ENCODE measurements at regions not wholly inside any gene's neighbourhood (a gene's known extent, or its start where the extent isn't known, plus 50 kb on each side); places are given as distances from the start of the nearest gene placed in this dataset.

- TF ChIP-seq, protein P1, sequence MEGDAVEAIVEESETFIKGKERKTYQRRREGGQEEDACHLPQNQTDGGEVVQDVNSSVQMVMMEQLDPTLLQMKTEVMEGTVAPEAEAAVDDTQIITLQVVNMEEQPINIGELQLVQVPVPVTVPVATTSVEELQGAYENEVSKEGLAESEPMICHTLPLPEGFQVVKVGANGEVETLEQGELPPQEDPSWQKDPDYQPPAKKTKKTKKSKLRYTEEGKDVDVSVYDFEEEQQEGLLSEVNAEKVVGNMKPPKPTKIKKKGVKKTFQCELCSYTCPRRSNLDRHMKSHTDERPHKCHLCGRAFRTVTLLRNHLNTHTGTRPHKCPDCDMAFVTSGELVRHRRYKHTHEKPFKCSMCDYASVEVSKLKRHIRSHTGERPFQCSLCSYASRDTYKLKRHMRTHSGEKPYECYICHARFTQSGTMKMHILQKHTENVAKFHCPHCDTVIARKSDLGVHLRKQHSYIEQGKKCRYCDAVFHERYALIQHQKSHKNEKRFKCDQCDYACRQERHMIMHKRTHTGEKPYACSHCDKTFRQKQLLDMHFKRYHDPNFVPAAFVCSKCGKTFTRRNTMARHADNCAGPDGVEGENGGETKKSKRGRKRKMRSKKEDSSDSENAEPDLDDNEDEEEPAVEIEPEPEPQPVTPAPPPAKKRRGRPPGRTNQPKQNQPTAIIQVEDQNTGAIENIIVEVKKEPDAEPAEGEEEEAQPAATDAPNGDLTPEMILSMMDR (conservative IDR thresholded peaks at IDR 0.05; ENCODE audit: low read depth, low read length) = no peak
- Histone ChIP-seq H4K20me1 (ENCODE audit: insufficient read depth) (no peaks in the 10 kb centered on the region), H3K36me3 (ENCODE audit: insufficient read depth) (no peaks in the 10 kb centered on the region), H3K27ac (no peak overlapping the region), H2AFZ (ENCODE audit: low read depth) (no peak overlapping the region), H3K4me2 (no peak overlapping the region), H3K27me3 (ENCODE audit: insufficient read depth, low read depth) (no peaks in the 10 kb centered on the region), H3K79me2 (ENCODE audit: insufficient read depth, low read depth) (no peaks in the 10 kb centered on the region), H3K9ac (no peak overlapping the region), H3K4me1 (ENCODE audit: low read depth, poor library complexity, severe bottlenecking) (no peaks in the 10 kb centered on the region), H3K4me3 (IDR thresholded peaks at IDR 0.05; ENCODE audit: insufficient read depth, low read depth, low read length) (no peak overlapping the region)
Measured at GRCh38 chr14:71438684-71439083, 493.5 kb upstream of the RGS6 start.

DNA sequence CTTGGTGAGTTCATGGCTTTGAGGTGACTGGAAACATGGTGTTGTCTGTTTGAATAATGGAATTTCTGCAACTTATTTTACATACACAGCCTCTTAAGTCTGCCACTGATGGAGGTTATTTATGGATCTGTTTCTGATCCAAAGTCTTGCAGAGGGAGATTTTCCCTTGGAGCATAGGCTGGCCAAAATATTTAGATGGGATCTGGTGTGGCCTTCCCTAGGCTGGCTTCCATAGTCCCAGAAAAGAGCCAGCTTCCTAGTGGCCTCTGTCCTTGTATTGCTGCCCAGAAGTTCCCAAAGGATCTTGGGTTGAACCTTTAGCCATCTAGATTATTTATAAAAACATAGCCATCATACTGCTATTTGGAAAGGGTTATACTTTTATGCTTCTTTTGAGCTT lies 491.1 kb upstream of the RGS6 start:
- Histone ChIP-seq H4K20me1 (ENCODE audit: insufficient read depth) (no peaks in the 10 kb centered on the region), H3K27me3 (ENCODE audit: insufficient read depth, low read depth) (no peaks in the 10 kb centered on the region), H3K9ac (no peak overlapping the region), H3K79me2 (ENCODE audit: insufficient read depth, low read depth) (no peaks in the 10 kb centered on the region), H3K27ac (no peak overlapping the region), H3K4me2 (no peak overlapping the region), H2AFZ (ENCODE audit: low read depth) (no peak overlapping the region), H3K4me3 (IDR thresholded peaks at IDR 0.05; ENCODE audit: insufficient read depth, low read depth, low read length) (no peak overlapping the region), H3K4me1 (ENCODE audit: low read depth, poor library complexity, severe bottlenecking) (no peaks in the 10 kb centered on the region), H3K36me3 (ENCODE audit: insufficient read depth) (no peaks in the 10 kb centered on the region)
- TF ChIP-seq, protein P1 (conservative IDR thresholded peaks at IDR 0.05; ENCODE audit: low read depth, low read length) = no peak

GRCh38 chr14:71444030-71444822 lies 488.0 kb upstream of the RGS6 start:
- no peak overlapping the region for H3K27ac ChIP-seq
- no peaks in the 10 kb centered on the region for H3K36me3 ChIP-seq (ENCODE audit: insufficient read depth)
- H3K27me3 ChIP-seq (ENCODE audit: insufficient read depth, low read depth) = no peaks in the 10 kb centered on the region
- H3K79me2 ChIP-seq (ENCODE audit: insufficient read depth, low read depth) = no peaks in the 10 kb centered on the region
- no peak overlapping the region for H3K9ac ChIP-seq
- TF ChIP-seq, protein P1 (conservative IDR thresholded peaks at IDR 0.05; ENCODE audit: low read depth, low read length) = no peak
- H2AFZ ChIP-seq (ENCODE audit: low read depth) = no peak overlapping the region
- no peaks in the 10 kb centered on the region for H3K4me1 ChIP-seq (ENCODE audit: low read depth, poor library complexity, severe bottlenecking)
- H4K20me1 ChIP-seq (ENCODE audit: insufficient read depth) = no peaks in the 10 kb centered on the region
- no peak overlapping the region for H3K4me2 ChIP-seq
- H3K4me3 ChIP-seq (IDR thresholded peaks at IDR 0.05; ENCODE audit: insufficient read depth, low read depth, low read length) = no peak overlapping the region

DNA sequence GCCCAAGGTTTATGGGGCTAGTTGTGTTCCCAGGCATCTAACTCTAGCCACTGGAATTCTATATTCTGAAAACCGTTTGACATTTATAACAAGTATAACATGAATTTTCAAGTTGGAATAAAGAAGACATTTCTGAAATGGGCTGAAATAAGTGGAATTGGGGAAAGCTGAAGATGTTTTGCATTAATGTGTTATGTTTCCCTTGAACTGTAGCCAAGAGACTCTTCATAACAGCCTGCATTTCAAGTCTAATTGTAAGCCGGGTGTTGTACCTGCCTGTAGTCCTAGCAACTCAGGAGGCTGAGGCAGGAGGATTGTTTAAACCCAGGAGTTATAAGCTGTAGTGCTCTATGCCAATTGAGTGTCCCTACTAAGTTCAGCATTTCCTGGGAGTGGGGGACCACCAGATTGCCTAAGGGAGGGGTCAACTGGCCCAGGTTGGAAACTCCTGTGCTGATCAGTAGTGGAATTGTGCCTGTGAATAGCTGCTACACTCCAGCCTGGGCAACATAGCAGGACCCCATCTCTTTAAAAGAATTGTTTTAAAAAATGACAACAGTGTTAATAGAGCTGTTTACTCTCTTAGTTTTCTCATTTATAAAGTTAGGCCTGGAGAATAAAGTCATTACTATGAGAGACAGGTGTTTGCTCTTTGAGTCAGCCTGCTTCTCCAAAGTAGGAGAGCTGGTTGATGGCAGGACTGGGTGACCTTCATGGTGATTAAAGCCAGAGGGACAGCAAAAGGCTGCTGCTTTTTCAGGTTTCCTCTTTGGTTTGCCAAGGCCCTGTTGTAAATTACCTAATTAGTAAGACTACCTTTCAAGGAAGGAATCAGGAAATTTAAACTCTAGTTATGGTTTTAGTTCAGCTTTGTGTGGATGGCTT lies 483.6 kb upstream of the RGS6 start:
- no peaks in the 10 kb centered on the region for H3K36me3 ChIP-seq (ENCODE audit: insufficient read depth)
- no peaks in the 10 kb centered on the region for H3K4me1 ChIP-seq (ENCODE audit: low read depth, poor library complexity, severe bottlenecking)
- H2AFZ ChIP-seq (ENCODE audit: low read depth) = no peak overlapping the region
- H3K9ac ChIP-seq = no peak overlapping the region
- H3K79me2 ChIP-seq (ENCODE audit: insufficient read depth, low read depth) = no peaks in the 10 kb centered on the region
- TF ChIP-seq, protein P1 (conservative IDR thresholded peaks at IDR 0.05; ENCODE audit: low read depth, low read length) = no peak
- no peak overlapping the region for H3K4me3 ChIP-seq (IDR thresholded peaks at IDR 0.05; ENCODE audit: insufficient read depth, low read depth, low read length)
- H3K27me3 ChIP-seq (ENCODE audit: insufficient read depth, low read depth) = no peaks in the 10 kb centered on the region
- H4K20me1 ChIP-seq (ENCODE audit: insufficient read depth) = no peaks in the 10 kb centered on the region
- H3K27ac ChIP-seq = no peak overlapping the region
- no peak overlapping the region for H3K4me2 ChIP-seq
